ENCODE measurements at regions not wholly inside any gene's neighbourhood (a gene's known extent, or its start where the extent isn't known, plus 50 kb on each side); places are given as distances from the start of the nearest gene placed in this dataset.

GRCh38 chr1:216785737-216786136 lies 62.5 kb upstream of the ESRRG start:
- TF ChIP-seq POLR2AphosphoS5 (IDR thresholded peaks at IDR 0.05; ENCODE audit: low read depth, low read length) = no peak
- no peak for TF ChIP-seq SIN3A (IDR thresholded peaks at IDR 0.05; ENCODE audit: borderline replicate concordance, insufficient read depth, low read length)

All from PFSK-1 (cell line).